Stimulated activated memory B cell treated with anti-CD40 and anti-IgM and Interleukin-4, amounts not matched to agents 10 μg/mL and 1 μg/mL and 100 μg/mL, for 72 hours (primary cell): ENCODE measurements at regions not wholly inside any gene's neighbourhood (a gene's known extent, or its start where the extent isn't known, plus 50 kb on each side); places are given as distances from the start of the nearest gene placed in this dataset.

Experiments used
- ATAC-seq: fragments of 150-1000 bp; cut with Tn5 transposase; 2 replicates; pipeline ENCODE4 v1.10.0; 2021
- H3K27ac Mint-ChIP-seq: one replicate; pipeline ENCODE4 v1.8.0; 2022; ENCODE audit warnings: mild to moderate bottlenecking, mixed read lengths
- H3K27me3 Mint-ChIP-seq: one replicate; pipeline ENCODE4 v1.8.0; 2022; ENCODE audit warnings: mixed read lengths
- H3K36me3 Mint-ChIP-seq: one replicate; pipeline ENCODE4 v1.8.0; 2022; ENCODE audit warnings: mixed read lengths
- H3K4me1 Mint-ChIP-seq: one replicate; pipeline ENCODE4 v1.8.0; 2022; ENCODE audit warnings: mixed read lengths
- H3K4me3 Mint-ChIP-seq: one replicate; pipeline ENCODE4 v1.8.0; 2022; ENCODE audit warnings: mild to moderate bottlenecking, moderate library complexity, mixed read lengths
- H3K9me3 Mint-ChIP-seq: one replicate; pipeline ENCODE4 v1.8.0; 2022; ENCODE audit warnings: mixed read lengths

DNA sequence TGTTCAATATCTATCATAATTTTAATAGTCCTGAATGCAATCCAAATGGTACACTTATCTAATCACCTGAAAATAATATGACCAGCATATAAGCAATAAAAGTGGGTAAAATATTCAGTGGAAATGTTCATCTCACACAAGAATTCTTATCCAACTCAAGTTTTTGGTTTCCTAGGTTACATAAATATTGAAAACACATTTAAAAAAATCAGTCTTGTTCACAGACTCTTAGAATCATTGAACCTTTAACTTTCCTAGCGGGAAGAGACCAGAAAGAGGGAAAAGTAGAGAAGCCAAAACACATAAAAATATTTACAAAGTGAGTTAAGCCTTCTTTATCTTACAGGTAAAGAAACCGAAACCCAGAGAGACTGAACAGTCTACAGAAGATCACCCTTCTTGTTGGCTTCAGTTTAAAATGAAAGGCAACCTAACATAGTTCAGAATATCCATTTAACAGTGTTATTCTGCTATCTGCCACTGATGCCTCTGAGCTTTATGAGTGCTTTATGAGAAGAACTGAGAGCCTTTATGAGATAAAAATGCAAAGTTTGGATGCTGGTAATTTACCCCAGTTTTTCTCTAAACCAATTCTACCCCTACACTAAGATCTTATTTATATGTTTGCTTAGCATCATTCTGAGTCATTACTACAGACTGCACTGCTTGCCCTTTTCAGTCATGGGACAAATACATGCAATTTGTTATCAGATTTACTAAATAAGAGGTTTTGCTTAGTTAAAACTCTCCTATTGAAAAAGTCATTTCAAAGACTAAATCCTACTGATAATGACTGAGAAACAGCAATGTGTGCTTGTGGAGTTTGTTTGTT is 453.3 kb upstream of the INTU start:
- H3K27ac Mint-ChIP-seq = no peak overlapping the region
- no peak overlapping the region for H3K4me3 Mint-ChIP-seq
- no peaks in the 10 kb centered on the region for H3K27me3 Mint-ChIP-seq
- ATAC-seq = no peak
- H3K36me3 Mint-ChIP-seq = no peaks in the 10 kb centered on the region
- H3K4me1 Mint-ChIP-seq = no peaks in the 10 kb centered on the region
- H3K9me3 Mint-ChIP-seq = no peaks in the 10 kb centered on the region

DNA sequence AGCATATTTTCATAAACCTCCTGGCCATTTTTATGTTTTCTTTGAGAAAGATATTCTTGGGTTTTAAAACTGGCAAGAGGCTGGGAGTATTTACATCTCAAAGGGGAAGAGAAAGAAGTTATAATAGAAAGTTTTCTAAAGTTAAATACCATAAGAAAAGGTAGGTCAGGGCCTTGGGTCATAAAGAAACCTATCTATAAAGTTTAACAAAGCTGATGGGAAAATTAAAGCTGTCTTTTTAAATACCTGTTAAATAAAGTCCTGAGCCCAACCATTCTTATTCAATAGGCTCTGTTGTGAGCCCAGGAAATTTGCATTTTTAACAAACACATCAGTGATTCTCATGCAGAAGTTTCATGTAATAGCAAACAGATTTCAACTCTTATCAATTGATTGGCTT is 451.8 kb upstream of the INTU start:
- Mint-ChIP-seq H3K27me3 (no peaks in the 10 kb centered on the region), H3K4me3 (no peak overlapping the region), H3K36me3 (no peaks in the 10 kb centered on the region), H3K9me3 (no peaks in the 10 kb centered on the region), H3K27ac (no peak overlapping the region), H3K4me1 (no peaks in the 10 kb centered on the region)
- ATAC-seq = no peak

DNA sequence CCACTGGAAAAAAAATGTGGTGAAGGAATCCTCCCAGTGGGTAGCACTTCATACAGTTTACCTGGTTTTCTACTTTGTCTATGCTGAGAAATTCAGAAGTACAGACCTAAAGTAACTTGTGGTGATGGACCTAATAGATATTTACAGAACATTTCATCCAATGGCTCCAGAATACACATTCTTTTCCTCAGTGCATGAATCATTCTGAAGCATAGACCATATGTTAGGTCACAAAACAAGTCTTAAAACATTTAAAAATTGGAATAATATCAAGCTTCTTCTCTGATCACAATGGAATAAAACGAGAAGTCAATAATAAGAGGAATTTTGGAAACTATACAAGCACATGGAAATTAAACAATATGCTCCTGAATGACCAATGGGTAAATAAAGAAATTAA is 450.1 kb upstream of the INTU start:
- Mint-ChIP-seq H3K36me3 (no peaks in the 10 kb centered on the region), H3K4me3 (no peak overlapping the region), H3K27me3 (no peaks in the 10 kb centered on the region), H3K9me3 (no peaks in the 10 kb centered on the region), H3K4me1 (no peaks in the 10 kb centered on the region), H3K27ac (no peak overlapping the region)
- no peak for ATAC-seq

GRCh38 chr4:127188847-127189246 is 443.9 kb upstream of the INTU start:
- Mint-ChIP-seq H3K27ac (no peak overlapping the region), H3K4me1 (no peaks in the 10 kb centered on the region), H3K36me3 (no peaks in the 10 kb centered on the region), H3K9me3 (no peaks in the 10 kb centered on the region), H3K27me3 (no peaks in the 10 kb centered on the region), H3K4me3 (no peak overlapping the region)
- ATAC-seq = no peak

DNA sequence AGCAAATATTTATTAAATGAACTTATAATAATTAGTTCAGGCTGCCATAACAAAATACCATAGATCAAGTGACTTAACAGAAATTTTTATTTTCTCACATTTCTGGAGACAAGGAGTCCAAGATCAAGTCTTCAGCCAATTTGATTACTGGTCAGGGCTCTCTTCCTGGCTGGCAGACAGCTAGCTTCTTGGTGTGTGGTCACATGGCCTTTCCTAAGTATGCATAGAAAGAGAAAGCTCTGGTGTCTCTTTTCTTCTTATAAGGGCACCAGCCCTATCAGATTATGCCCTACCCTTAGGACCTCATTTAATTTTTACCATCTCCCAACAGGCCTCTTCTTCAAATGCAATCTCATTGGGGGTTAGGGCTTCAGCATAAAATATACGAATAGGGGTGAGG is 438.5 kb upstream of the INTU start:
- Mint-ChIP-seq H3K4me3 (no peak overlapping the region), H3K36me3 (no peaks in the 10 kb centered on the region), H3K27me3 (no peaks in the 10 kb centered on the region), H3K27ac (no peak overlapping the region), H3K4me1 (no peaks in the 10 kb centered on the region), H3K9me3 (peaks cover 9% of the 10 kb centered on the region)
- no peak for ATAC-seq

GRCh38 chr4:127196655-127197352 is 436.0 kb upstream of the INTU start:
- Mint-ChIP-seq H3K27ac (no peak overlapping the region), H3K27me3 (no peaks in the 10 kb centered on the region), H3K4me1 (no peaks in the 10 kb centered on the region), H3K36me3 (no peaks in the 10 kb centered on the region), H3K4me3 (no peak overlapping the region), H3K9me3 (peaks cover 9% of the 10 kb centered on the region)
- ATAC-seq = no peak

- Mint-ChIP-seq H3K4me1 (no peaks in the 10 kb centered on the region), H3K9me3 (peaks cover 12% of the 10 kb centered on the region), H3K27ac (no peak overlapping the region), H3K36me3 (no peaks in the 10 kb centered on the region), H3K27me3 (no peaks in the 10 kb centered on the region), H3K4me3 (no peak overlapping the region)
- ATAC-seq = no peak
Observed at GRCh38 chr4:127203562-127204200, 429.1 kb upstream of the INTU start.

DNA sequence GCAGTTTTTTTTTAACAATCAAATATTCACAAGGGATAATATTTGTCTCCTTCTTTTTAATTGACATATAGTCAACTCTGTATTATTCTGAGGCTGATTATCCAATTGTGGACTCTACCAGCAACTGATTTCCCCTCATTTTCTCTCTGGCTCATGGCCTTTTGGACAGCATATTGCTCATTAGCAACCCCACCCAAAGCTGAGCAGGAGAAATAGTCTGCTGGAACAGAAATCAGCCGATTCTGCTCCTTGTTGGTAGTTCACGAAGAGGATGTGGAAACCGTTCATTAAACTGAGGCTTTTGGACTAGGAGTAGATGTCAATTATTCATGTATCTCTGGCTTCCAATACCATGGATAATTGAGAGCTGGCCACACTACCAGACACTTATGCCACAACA is 428.4 kb upstream of the INTU start:
- H3K4me1 Mint-ChIP-seq = no peaks in the 10 kb centered on the region
- no peak for ATAC-seq
- H3K36me3 Mint-ChIP-seq = no peaks in the 10 kb centered on the region
- H3K27ac Mint-ChIP-seq = no peak overlapping the region
- peaks cover 7% of the 10 kb centered on the region for H3K9me3 Mint-ChIP-seq
- no peaks in the 10 kb centered on the region for H3K27me3 Mint-ChIP-seq
- no peak overlapping the region for H3K4me3 Mint-ChIP-seq

GRCh38 chr4:127209580-127210095 is 423.1 kb upstream of the INTU start:
- no peak for ATAC-seq

GRCh38 chr4:127210893-127211649 is 421.7 kb upstream of the INTU start:
- no peaks in the 10 kb centered on the region for H3K36me3 Mint-ChIP-seq
- no peak overlapping the region for H3K27ac Mint-ChIP-seq
- H3K4me1 Mint-ChIP-seq = no peaks in the 10 kb centered on the region
- H3K9me3 Mint-ChIP-seq = peaks cover 4% of the 10 kb centered on the region
- H3K4me3 Mint-ChIP-seq = no peak overlapping the region
- H3K27me3 Mint-ChIP-seq = no peaks in the 10 kb centered on the region
- ATAC-seq = no peak

More at GRCh38 chr4:127209580-127210095, 423.1 kb upstream of the INTU start:
- H3K36me3 Mint-ChIP-seq = no peaks in the 10 kb centered on the region
- H3K9me3 Mint-ChIP-seq = peaks cover 4% of the 10 kb centered on the region
- no peak overlapping the region for H3K4me3 Mint-ChIP-seq
- H3K27me3 Mint-ChIP-seq = no peaks in the 10 kb centered on the region
- H3K27ac Mint-ChIP-seq = no peak overlapping the region
- no peaks in the 10 kb centered on the region for H3K4me1 Mint-ChIP-seq

- no peaks in the 10 kb centered on the region for H3K27me3 Mint-ChIP-seq
Observed at GRCh38 chr4:127211650-127212560, 420.9 kb upstream of the INTU start.

DNA sequence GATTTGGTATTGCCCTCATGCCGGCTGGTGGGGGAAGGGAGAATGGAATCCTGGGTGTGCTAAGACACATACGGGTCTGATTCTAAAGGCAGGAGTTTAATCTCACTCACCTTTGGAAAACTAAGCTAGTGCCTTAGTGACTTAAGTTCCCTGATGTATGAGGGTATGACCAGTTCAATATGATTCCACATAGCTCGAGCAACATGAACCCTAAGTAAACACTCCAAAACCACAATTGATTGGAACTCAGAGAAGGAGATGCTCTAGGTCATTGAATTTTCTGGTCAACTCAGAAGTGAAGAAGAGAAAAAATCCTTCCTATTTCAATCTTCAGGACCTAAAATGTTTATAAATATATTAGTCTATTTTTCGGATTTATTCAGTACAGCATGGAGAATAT is 420.1 kb upstream of the INTU start:
- Mint-ChIP-seq H3K9me3 (peaks cover 4% of the 10 kb centered on the region), H3K36me3 (no peaks in the 10 kb centered on the region), H3K27ac (no peak overlapping the region), H3K4me1 (no peaks in the 10 kb centered on the region), H3K4me3 (no peak overlapping the region), H3K27me3 (no peaks in the 10 kb centered on the region)
- ATAC-seq = no peak

More at GRCh38 chr4:127211650-127212560, 420.9 kb upstream of the INTU start:
- H3K4me1 Mint-ChIP-seq = no peaks in the 10 kb centered on the region
- H3K4me3 Mint-ChIP-seq = no peak overlapping the region
- H3K27ac Mint-ChIP-seq = no peak overlapping the region
- H3K36me3 Mint-ChIP-seq = no peaks in the 10 kb centered on the region
- no peak for ATAC-seq
- H3K9me3 Mint-ChIP-seq = peaks cover 4% of the 10 kb centered on the region

DNA sequence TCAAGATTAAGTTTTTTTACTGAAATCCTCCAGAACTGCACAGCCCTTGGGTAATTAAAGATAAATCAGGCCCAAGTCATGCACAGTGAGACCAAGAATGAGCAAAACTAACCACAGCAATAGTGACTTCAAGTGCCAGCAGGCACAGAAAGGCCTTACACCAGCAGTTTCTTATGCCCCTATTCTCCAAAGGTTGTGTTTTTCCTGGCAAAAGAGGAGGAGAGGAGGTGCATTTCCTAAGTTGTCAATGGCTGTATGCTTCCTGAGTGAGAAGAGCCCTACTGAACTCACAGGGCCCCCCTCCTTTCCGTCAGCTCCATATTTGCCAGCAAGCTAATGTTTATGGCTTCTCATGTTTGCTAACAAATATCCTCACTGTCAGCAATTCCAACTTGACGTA is 418.7 kb upstream of the INTU start:
- H3K27ac Mint-ChIP-seq = no peak overlapping the region

GRCh38 chr4:127214931-127215330 is 417.8 kb upstream of the INTU start:
- H3K9me3 Mint-ChIP-seq = peaks cover 7% of the 10 kb centered on the region
- no peak overlapping the region for H3K4me3 Mint-ChIP-seq
- no peak for ATAC-seq
- no peak overlapping the region for H3K27ac Mint-ChIP-seq
- H3K27me3 Mint-ChIP-seq = no peaks in the 10 kb centered on the region
- H3K4me1 Mint-ChIP-seq = no peaks in the 10 kb centered on the region
- no peaks in the 10 kb centered on the region for H3K36me3 Mint-ChIP-seq

More for the DNA sequence above, 418.7 kb upstream of the INTU start:
- no peaks in the 10 kb centered on the region for H3K36me3 Mint-ChIP-seq
- H3K4me1 Mint-ChIP-seq = no peaks in the 10 kb centered on the region
- peaks cover 6% of the 10 kb centered on the region for H3K9me3 Mint-ChIP-seq
- no peaks in the 10 kb centered on the region for H3K27me3 Mint-ChIP-seq
- no peak for ATAC-seq
- H3K4me3 Mint-ChIP-seq = no peak overlapping the region
